ENCODE measurements at regions not wholly inside any gene's neighbourhood (a gene's known extent, or its start where the extent isn't known, plus 50 kb on each side); places are given as distances from the start of the nearest gene placed in this dataset.
A peak's percentile ranks its signal among the peaks of the same experiment; 100 is the strongest.

- Histone ChIP-seq H3K4me3 (ENCODE audit: severe bottlenecking) (no peak overlapping the region), H3K9me3 (ENCODE audit: severe bottlenecking) (no peaks in the 10 kb centered on the region), H3K27ac (ENCODE audit: poor library complexity, severe bottlenecking) (peak overlapping the region; percentile 80), H3K27me3 (ENCODE audit: insufficient read depth, poor library complexity, severe bottlenecking) (no peaks in the 10 kb centered on the region), H3K4me1 (ENCODE audit: insufficient read depth, poor library complexity, severe bottlenecking) (peaks cover 17% of the 10 kb centered on the region), H3K36me3 (ENCODE audit: low read depth) (no peaks in the 10 kb centered on the region)
- TF ChIP-seq, protein P1, sequence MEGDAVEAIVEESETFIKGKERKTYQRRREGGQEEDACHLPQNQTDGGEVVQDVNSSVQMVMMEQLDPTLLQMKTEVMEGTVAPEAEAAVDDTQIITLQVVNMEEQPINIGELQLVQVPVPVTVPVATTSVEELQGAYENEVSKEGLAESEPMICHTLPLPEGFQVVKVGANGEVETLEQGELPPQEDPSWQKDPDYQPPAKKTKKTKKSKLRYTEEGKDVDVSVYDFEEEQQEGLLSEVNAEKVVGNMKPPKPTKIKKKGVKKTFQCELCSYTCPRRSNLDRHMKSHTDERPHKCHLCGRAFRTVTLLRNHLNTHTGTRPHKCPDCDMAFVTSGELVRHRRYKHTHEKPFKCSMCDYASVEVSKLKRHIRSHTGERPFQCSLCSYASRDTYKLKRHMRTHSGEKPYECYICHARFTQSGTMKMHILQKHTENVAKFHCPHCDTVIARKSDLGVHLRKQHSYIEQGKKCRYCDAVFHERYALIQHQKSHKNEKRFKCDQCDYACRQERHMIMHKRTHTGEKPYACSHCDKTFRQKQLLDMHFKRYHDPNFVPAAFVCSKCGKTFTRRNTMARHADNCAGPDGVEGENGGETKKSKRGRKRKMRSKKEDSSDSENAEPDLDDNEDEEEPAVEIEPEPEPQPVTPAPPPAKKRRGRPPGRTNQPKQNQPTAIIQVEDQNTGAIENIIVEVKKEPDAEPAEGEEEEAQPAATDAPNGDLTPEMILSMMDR (IDR thresholded peaks at IDR 0.05; ENCODE audit: poor library complexity, severe bottlenecking), result no peak
- ATAC-seq (ENCODE audit: low read depth) (no peak), DNase-seq (ENCODE audit: low spot score) (no peak)
Measured at GRCh38 chr15:60091911-60092310, 87.8 kb downstream of the FOXB1 start.

- H3K27me3 ChIP-seq (ENCODE audit: insufficient read depth, poor library complexity, severe bottlenecking), result no peaks in the 10 kb centered on the region
- TF ChIP-seq, protein P1 (IDR thresholded peaks at IDR 0.05; ENCODE audit: poor library complexity, severe bottlenecking), result no peak
- H3K27ac ChIP-seq (ENCODE audit: poor library complexity, severe bottlenecking), result no peak overlapping the region
- H3K36me3 ChIP-seq (ENCODE audit: low read depth), result no peaks in the 10 kb centered on the region
- no peak overlapping the region for H3K4me3 ChIP-seq (ENCODE audit: severe bottlenecking)
- DNase-seq (ENCODE audit: low spot score) (no peak), ATAC-seq (ENCODE audit: low read depth) (peak; percentile 7; the same call in 2 of the 3 replicates)
- H3K9me3 ChIP-seq (ENCODE audit: severe bottlenecking), result no peaks in the 10 kb centered on the region
- H3K4me1 ChIP-seq (ENCODE audit: insufficient read depth, poor library complexity, severe bottlenecking), result peaks cover 17% of the 10 kb centered on the region
Measured at GRCh38 chr15:60093273-60094067, 89.4 kb downstream of the FOXB1 start.

- DNase-seq (ENCODE audit: low spot score), result no peak
- H3K4me3 ChIP-seq (ENCODE audit: severe bottlenecking), result no peak overlapping the region
Measured at GRCh38 chr15:60095711-60096110, 91.6 kb downstream of the FOXB1 start.

DNA sequence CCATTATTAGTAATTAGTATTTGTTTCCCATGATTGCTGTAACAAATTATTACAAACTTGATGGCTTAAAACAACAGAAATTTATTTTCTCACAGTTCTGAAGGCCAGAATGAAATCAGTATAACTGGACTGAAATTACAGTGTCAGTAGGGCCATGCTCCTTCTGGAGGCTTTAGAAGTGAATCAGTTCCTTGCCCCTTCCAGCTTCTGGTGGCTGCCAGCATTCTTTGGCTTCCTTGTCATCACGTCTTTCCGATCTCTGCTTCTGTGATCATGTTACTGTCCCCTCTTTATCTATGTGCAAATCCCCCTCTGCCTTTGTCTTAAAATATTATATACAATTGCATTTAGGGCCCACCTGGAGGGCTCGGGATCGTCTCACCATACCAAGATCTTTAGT, 92.0 kb downstream of the FOXB1 start:
- no peak for ATAC-seq (ENCODE audit: low read depth)
- no peak overlapping the region for H3K27ac ChIP-seq (ENCODE audit: poor library complexity, severe bottlenecking)
- TF ChIP-seq, protein P1 (IDR thresholded peaks at IDR 0.05; ENCODE audit: poor library complexity, severe bottlenecking), result no peak

More at GRCh38 chr15:60095711-60096110, 91.6 kb downstream of the FOXB1 start:
- TF ChIP-seq, protein P1 (IDR thresholded peaks at IDR 0.05; ENCODE audit: poor library complexity, severe bottlenecking), result no peak
- ATAC-seq (ENCODE audit: low read depth), result no peak
- H3K27me3 ChIP-seq (ENCODE audit: insufficient read depth, poor library complexity, severe bottlenecking), result no peaks in the 10 kb centered on the region
- no peak overlapping the region for H3K27ac ChIP-seq (ENCODE audit: poor library complexity, severe bottlenecking)
- H3K9me3 ChIP-seq (ENCODE audit: severe bottlenecking), result no peaks in the 10 kb centered on the region
- H3K4me1 ChIP-seq (ENCODE audit: insufficient read depth, poor library complexity, severe bottlenecking), result peaks cover 13% of the 10 kb centered on the region
- no peaks in the 10 kb centered on the region for H3K36me3 ChIP-seq (ENCODE audit: low read depth)

DNA sequence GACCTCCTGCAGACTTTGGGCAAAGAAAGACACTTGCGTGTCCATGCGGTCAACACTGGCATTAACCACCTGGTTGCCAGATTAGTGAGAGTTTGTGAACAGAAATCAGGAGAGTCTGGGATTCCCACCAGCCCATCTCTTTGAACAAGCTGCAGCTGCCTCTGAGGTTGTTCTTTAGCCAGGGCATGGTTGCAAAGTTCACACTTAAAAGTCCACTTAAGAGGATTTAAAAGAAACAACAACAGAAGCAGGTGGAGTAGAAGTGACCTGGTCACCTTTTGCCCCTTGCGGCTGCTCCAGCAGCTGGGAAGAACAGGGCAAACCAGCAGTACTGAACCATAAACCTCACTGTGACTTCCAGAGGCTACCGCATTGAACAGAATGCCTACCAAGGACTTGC, 97.3 kb downstream of the FOXB1 start:
- no peak for ATAC-seq (ENCODE audit: low read depth)
- no peaks in the 10 kb centered on the region for H3K27me3 ChIP-seq (ENCODE audit: insufficient read depth, poor library complexity, severe bottlenecking)
- H3K4me3 ChIP-seq (ENCODE audit: severe bottlenecking), result no peak overlapping the region
- no peaks in the 10 kb centered on the region for H3K9me3 ChIP-seq (ENCODE audit: severe bottlenecking)
- no peaks in the 10 kb centered on the region for H3K36me3 ChIP-seq (ENCODE audit: low read depth)
- H3K4me1 ChIP-seq (ENCODE audit: insufficient read depth, poor library complexity, severe bottlenecking), result no peaks in the 10 kb centered on the region
- TF ChIP-seq, protein P1 (IDR thresholded peaks at IDR 0.05; ENCODE audit: poor library complexity, severe bottlenecking), result no peak
- DNase-seq (ENCODE audit: low spot score), result no peak
- H3K27ac ChIP-seq (ENCODE audit: poor library complexity, severe bottlenecking), result no peak overlapping the region

More for the DNA sequence above, 92.0 kb downstream of the FOXB1 start:
- Histone ChIP-seq H3K9me3 (ENCODE audit: severe bottlenecking) (no peaks in the 10 kb centered on the region), H3K36me3 (ENCODE audit: low read depth) (no peaks in the 10 kb centered on the region), H3K4me1 (ENCODE audit: insufficient read depth, poor library complexity, severe bottlenecking) (peaks cover 10% of the 10 kb centered on the region), H3K4me3 (ENCODE audit: severe bottlenecking) (no peak overlapping the region), H3K27me3 (ENCODE audit: insufficient read depth, poor library complexity, severe bottlenecking) (no peaks in the 10 kb centered on the region)
- DNase-seq (ENCODE audit: low spot score), result no peak
